EL (cell line): ENCODE measurements at regions not wholly inside any gene's neighbourhood (a gene's known extent, or its start where the extent isn't known, plus 50 kb on each side); places are given as distances from the start of the nearest gene placed in this dataset.

ENCODE experiments used
- DNase-seq: peaks from one replicate; pipeline ENCODE4 v3.0.0-alpha.2; 2016

DNA sequence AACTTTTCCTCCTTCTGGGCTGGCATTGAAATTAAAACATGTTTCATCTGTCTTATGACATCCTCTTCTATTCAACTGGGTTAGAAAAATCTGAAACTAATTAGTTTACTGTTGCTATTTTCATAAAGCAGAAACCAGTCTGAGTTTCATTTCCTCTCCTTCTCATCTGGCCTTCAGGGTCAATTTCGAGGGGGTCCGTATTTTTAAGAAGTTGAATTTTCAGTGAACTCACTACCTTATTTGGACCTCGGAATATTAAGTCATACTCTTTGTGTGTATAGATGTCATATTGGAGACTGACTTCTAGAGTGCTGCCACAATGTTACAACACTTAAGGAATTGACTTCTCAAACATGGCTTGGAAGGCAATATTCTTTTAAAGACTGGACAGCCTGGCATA lies 485.9 kb downstream of the SQOR start:
- no peak for DNase-seq

GRCh38 chr15:46121441-46121840 lies 486.6 kb downstream of the SQOR start:
- no peak for DNase-seq

DNA sequence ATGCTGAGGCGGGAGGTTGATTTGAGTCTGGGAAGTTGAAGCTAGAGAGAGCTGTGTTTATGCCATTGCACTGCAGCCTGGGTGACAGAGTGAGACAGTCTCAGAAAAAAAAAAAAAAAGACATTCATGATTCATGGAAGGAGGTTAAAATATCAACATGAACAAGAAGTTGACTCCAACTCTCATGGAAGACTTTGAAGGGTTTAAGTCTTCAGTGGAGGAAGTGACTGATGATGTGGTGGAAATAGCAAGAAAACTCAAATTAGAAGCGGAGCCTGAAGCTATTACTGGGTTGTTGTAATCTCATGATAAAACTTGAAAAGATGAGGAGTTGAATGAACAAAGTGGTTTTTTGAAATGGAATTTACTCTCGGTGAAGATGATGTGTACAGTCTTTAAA lies 491.8 kb downstream of the SQOR start:
- peak; percentile 4 for DNase-seq

DNA sequence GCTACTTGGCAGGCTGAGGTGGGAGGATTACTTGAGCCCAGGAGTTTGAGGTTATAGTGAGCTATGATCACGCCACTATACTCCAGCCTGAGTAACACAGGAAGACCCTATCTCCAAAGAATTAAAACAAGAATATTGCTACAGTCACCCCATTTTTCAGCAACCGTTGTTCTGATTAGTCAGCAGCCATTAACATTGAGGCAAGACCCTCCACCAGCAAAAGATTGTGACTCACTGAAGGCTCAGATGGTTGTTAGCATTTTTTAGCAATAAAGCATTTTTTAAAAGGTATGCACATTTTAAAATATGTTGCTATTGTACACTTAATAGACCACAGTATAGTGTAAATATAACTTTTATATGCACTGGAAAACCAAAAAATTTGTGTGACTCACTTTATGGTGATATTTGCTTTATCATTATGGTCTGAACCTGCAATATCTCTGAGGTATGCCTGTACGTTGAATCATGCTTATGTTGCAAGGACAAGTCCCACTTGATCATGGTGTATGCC lies 492.6 kb downstream of the SQOR start:
- peak; percentile 65 for DNase-seq

GRCh38 chr15:46129145-46129544 lies 494.3 kb downstream of the SQOR start:
- DNase-seq, result peak; percentile 17

DNA sequence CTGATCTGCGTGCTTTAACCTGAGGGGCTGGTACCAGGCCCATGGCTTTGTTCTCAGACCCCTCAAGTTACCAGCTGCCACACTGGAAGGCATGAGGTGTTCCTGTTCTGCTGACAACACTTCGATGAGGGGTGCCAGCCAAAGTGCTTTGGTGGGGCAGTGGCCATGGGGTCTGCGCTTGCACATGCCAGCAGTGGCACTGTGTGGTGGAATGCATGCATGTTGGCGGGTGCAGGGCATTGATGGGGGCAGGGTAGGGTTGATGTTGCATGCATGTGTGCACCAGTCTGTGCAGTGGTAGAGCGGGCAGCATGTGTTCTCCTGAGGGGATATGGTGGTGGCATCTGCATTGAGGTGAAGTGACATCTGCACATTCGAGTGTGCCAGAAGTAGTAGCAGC lies 497.0 kb downstream of the SQOR start:
- DNase-seq, result no peak

GRCh38 chr15:46137443-46137842 lies 502.6 kb downstream of the SQOR start:
- DNase-seq, result no peak

DNA sequence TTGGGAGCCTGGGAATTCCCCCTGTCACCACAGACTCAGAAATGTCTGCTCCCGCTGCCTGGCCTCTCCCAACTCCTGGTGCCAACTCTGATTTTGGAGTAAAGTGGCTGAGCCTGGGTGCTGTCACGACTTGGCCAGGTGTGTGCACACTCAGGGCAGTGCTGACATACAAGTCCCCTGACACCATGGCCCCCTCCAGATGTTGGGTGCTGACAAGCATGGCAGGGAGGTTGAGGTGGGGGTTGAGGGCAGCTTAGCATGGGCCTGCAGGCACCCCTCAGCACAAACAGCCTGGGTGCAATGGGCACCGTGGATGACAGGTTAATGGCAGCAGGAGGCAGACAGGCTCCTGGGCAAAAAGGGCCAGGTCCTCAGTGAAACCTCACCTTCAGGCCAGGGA lies 511.2 kb downstream of the SQOR start:
- DNase-seq, result no peak

DNA sequence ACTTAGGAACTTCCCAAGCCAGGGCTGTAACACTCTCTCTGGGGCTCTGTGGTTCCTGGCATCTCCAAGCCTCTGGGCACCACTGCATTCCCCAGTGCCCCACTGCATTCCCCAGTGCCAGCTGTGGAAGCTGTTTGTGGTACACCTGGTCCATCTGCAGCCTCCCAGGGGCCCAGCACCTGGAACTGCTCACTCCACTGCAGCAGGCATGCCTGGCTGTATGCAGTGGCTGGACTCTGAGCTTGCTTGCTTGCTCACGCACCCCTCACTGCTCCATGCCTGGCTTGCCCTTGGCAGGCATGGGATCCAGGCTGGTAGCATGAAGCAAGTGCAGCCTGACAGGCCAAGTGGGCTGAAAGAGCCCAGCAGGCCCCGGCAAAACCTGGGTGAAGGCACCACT lies 512.1 kb downstream of the SQOR start:
- no peak for DNase-seq

GRCh38 chr15:46151786-46152185 lies 517.0 kb downstream of the SQOR start:
- DNase-seq, result no peak

DNA sequence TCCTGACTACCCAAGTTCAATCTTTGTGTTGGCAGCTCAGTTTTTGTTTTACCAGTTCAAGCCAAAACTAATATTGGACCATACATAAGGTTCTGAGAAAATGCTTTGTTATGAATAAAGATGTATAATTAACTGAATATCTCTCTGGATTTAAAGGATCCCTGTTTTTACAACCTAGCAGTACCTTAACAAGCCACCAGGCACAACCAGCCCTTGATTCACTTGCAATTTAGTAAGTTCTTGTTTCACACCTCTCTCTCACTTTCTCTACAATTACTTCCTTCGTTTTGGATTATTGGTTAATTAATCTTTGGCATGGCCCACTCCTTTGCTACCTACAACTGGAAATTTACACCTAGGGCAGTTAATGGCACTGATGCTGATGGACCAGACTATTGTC lies 531.9 kb downstream of the SQOR start:
- no peak for DNase-seq

DNA sequence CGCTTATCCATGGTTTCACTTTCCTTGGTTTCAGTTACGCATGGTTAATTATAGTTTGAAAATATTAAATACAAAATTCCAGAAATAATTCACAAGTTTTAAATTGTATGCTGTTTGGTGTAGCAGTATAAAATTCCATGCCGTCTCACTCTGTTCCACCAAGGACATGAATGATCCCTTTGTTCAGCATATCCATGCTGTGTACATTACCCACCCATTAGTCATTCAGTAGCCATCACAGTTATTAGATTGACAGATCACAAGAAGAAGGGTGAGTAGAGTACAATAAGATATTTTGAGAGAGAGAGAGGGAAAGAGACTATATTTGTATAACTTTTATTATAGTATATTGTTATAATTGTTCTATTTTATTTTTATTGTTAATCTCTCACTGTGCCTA lies 535.5 kb downstream of the SQOR start:
- DNase-seq, result no peak

DNA sequence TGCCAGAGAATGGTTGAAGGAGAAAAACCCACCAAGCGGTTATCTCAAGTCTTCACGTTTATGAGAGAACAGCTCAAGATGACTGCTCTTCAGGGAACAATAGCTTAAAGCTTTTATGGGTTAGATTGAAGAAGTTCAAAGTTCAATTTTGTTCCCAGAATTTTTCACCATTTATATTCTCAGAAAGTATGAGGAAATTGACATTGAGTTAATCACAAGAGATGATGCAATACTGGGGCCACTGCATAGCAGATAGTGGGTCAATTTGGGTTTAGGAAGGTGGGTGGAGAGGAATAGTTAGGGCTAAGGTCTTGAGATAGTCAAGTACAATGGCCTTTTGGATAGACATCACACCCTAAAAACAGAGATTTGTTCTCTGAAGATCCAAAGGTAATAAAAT lies 539.3 kb downstream of the SQOR start:
- no peak for DNase-seq

GRCh38 chr15:46177219-46177618 lies 542.4 kb downstream of the SQOR start:
- no peak for DNase-seq

- no peak for DNase-seq
Observed at GRCh38 chr15:46178138-46178537, 543.3 kb downstream of the SQOR start.

DNA sequence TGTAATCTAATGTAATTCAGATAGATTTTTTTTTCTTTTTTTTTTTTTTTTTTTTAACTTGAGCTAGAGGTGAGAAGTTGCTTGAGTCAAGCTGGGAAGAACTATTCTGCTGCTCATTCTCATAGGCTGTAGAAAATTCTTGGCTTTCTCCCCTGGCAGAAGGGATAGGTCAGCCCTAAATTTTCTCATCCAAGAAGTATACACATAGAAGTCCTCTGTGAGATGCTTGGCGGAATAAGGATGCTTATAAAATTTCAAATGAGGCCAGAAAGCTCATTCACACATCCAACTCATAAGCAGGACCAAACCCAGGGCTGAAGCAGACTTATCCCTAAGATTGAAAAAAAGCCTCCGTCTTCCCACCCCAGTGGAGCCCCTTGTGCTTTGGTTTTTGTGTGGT lies 572.5 kb downstream of the SQOR start:
- no peak for DNase-seq

DNA sequence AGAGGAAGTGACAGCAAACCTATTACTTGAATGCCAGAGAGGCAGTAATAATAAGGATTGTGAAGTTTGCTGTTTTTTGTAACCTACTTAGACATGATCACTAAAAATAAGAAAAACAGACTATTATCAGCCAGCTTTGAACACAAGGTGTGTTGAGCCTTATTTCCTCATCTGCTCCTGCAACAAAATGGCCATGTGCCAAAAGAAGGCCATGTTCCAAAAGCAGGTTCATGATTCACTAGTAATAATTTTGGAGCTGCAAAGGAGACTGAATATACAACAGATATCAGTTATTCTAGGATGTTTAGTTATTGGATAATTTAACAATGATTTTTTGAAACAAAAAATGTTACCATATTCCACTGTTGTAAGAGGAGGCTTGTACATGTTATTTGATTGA lies 578.7 kb downstream of the SQOR start:
- no peak for DNase-seq

DNA sequence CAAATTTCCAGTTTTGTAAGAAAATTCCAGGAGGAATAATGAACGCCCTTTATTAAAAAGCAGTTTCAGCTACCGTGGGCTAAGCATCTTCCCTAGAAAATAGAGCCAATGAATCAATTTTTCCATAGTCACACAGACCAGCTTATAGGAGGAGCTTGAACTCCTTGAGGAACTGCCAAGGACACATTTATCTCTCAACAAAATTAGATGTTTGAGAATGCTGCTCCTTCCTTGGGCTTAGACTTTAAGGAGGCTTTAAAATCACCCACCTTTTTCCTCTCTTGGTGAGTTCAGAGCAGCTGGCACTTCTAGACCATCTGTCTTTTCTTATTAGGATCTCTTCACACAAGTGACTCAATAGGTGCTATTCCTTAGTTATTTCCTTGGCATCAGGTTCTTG lies 588.0 kb downstream of the SQOR start:
- no peak for DNase-seq

- DNase-seq, result no peak
Observed at GRCh38 chr15:46229263-46229662, 594.4 kb downstream of the SQOR start.

DNA sequence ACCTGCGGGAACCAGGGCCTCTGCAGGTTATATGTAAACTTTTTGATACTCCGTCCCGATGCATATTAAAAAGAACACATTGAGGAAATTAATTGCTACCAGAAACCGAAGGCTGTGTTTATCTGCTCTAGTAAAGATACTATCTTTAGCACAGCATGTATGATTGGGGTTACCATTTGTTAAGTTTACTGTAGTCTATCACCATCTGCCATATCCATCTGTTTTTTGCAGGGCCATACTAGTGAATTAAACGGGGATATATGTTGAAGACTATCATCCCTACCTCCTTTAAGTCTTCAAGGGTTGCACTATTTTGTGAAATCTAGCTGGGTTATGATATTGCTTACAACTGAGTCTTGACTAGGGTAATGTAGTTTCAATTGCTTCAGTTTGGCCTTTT lies 597.0 kb downstream of the SQOR start:
- DNase-seq, result no peak

GRCh38 chr15:46232471-46232870 lies 597.6 kb downstream of the SQOR start:
- DNase-seq, result no peak

- DNase-seq, result no peak
Observed at GRCh38 chr15:46242935-46243334, 608.1 kb downstream of the SQOR start.

DNA sequence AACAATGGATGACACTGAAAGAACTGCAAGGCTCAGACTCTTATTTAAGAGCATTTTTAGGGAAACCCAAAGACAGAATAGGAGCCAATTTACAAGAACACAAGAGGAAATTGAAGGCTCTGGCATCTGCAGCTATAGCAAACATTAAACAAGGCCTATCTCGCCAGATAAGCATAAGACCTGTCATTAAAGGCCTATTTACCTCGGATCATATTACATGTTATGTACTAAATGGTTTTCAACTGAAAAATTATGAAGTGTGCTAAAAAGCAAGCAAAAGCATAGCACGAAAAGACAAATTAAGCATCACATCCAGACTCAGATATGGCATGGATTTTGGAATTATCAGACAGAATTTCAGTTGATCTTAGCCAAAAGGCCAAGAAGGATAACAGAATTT lies 617.1 kb downstream of the SQOR start:
- DNase-seq, result no peak

- no peak for DNase-seq
Observed at GRCh38 chr15:46258056-46258455, 623.2 kb downstream of the SQOR start.

DNA sequence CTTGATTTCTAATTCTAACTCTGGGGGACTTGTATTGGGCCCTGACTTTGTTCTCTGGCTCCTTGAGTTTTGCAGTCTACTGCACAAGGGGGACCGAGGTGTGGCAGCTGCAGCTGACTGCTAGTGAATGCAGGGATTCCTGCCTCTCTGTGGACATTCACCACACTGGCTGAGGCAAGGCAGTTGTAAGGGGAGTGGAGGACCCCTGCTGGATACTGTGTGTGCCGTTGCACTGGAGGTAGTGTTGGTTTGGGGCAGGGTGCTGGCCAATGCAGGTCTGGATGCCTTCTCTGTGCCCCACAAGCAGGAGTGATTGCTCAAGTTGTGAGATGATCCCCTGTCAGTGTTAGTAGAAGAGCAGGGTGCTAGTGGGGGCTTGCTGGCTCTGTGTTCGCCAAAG lies 626.1 kb downstream of the SQOR start:
- no peak for DNase-seq
